Keratinocyte (primary cell): ENCODE measurements at regions not wholly inside any gene's neighbourhood (a gene's known extent, or its start where the extent isn't known, plus 50 kb on each side); places are given as distances from the start of the nearest gene placed in this dataset.

ENCODE experiments used
- DNase-seq: peaks from one replicate; pipeline ENCODE4 v3.0.0-alpha.2; 2011; ENCODE audit warnings: low read depth, missing footprints, low spot score
- FAIRE-seq: peaks from 2 replicates; lab custom pipeline; 2011; peaks lifted over from hg19 to GRCh38; lab: Jason Lieb, UNC
- H2AFZ ChIP-seq: 2 replicates; pipeline ENCODE4 v1.6.0; 2012; ENCODE audit warnings: low read length, control low read depth, inconsistent platforms; ENCODE audit not compliant: control insufficient read depth
- H3K27ac ChIP-seq: 2 replicates; pipeline ENCODE4 v1.5.1; 2011; ENCODE audit warnings: low read length; ENCODE audit not compliant: control insufficient read depth, insufficient read depth
- H3K27me3 ChIP-seq: 3 replicates; pipeline ENCODE4 v1.6.0; 2011; ENCODE audit warnings: low read length; ENCODE audit not compliant: control insufficient read depth, insufficient read depth; ENCODE audit errors: extremely low read depth
- H3K36me3 ChIP-seq, 2 experiments: 2 replicates in 1 of 2; 3 replicates in 1 of 2; pipeline ENCODE4 v1.5.1; 2011; ENCODE audit warnings: low read length in 2 of 2, mild to moderate bottlenecking in 1 of 2; ENCODE audit not compliant: control insufficient read depth in 2 of 2, insufficient read depth in 2 of 2; ENCODE audit errors: extremely low read depth in 1 of 2
- H3K4me1 ChIP-seq: 3 replicates; pipeline ENCODE4 v1.5.1; 2011; ENCODE audit warnings: low read length; ENCODE audit not compliant: control insufficient read depth, insufficient read depth; ENCODE audit errors: extremely low read depth
- H3K4me2 ChIP-seq: 3 replicates; pipeline ENCODE4 v1.6.0; 2011; ENCODE audit warnings: low read depth, low read length; ENCODE audit not compliant: control insufficient read depth, insufficient read depth; ENCODE audit errors: extremely low read depth
- H3K4me3 ChIP-seq, 3 experiments: fragments of 200-600 bp in 1 of 3; sonication (generic) in 1 of 3; 2 replicates in 2 of 3; 3 replicates in 1 of 3; pipeline ENCODE4 v1.5.1; 2011 to 2016; ENCODE audit warnings: low read length in 3 of 3, mild to moderate bottlenecking in 3 of 3, control low read depth in 2 of 3, inconsistent platforms in 1 of 3, low read depth in 1 of 3, mixed read lengths in 1 of 3, mixed run types in 1 of 3, moderate library complexity in 1 of 3; ENCODE audit not compliant: control insufficient read depth in 2 of 3, insufficient read depth in 2 of 3; ENCODE audit errors: extremely low read depth in 1 of 3
- H3K79me2 ChIP-seq: 2 replicates; pipeline ENCODE4 v1.6.0; 2012; ENCODE audit warnings: low read length; ENCODE audit not compliant: control insufficient read depth, insufficient read depth
- H3K9ac ChIP-seq: 3 replicates; pipeline ENCODE4 v1.6.0; 2011; ENCODE audit warnings: low read length; ENCODE audit not compliant: control insufficient read depth, insufficient read depth; ENCODE audit errors: extremely low read depth
- H3K9me1 ChIP-seq: 3 replicates; pipeline ENCODE4 v1.6.0; 2011; ENCODE audit warnings: low read length; ENCODE audit not compliant: control insufficient read depth, insufficient read depth; ENCODE audit errors: extremely low read depth
- H3K9me3 ChIP-seq: 2 replicates; pipeline ENCODE4 v1.5.1; 2012; ENCODE audit warnings: low read depth, low read length; ENCODE audit not compliant: control insufficient read depth
- H4K20me1 ChIP-seq: 3 replicates; pipeline ENCODE4 v1.6.0; 2011; ENCODE audit warnings: low read length; ENCODE audit not compliant: control insufficient read depth, insufficient read depth; ENCODE audit errors: extremely low read depth
- EZH2 ChIP-seq: IDR thresholded peaks from one replicate; pipeline ENCODE4 v1.6.1; 2012; ENCODE audit warnings: inconsistent platforms, mild to moderate bottlenecking, low read length, moderate library complexity
- dilution Hi-C: fragments of 300-500 bp; cut with MboI; formaldehyde crosslinking; loops from one replicate; pipeline ENCODE4 v1.7.0; 2020; ENCODE audit warnings: low sequenced_read_pairs; ENCODE audit not compliant: extremely low pct_ligation_motif_present
- TF ChIP-seq, protein P1 (sequence below), 3 experiments: IDR thresholded peaks in 1 of 3; conservative IDR thresholded peaks in 1 of 3; optimal IDR thresholded peaks in 1 of 3; 2 replicates in 2 of 3; 3 replicates in 1 of 3; pipeline versions ENCODE3 to v1.5.1; 2011; ENCODE audit warnings: low read length in 3 of 3, mild to moderate bottlenecking in 3 of 3, moderate library complexity in 2 of 3, control low read depth in 1 of 3, inconsistent platforms in 1 of 3; ENCODE audit not compliant: insufficient read depth in 2 of 3; ENCODE audit errors: extremely low read depth in 1 of 3

DNA sequence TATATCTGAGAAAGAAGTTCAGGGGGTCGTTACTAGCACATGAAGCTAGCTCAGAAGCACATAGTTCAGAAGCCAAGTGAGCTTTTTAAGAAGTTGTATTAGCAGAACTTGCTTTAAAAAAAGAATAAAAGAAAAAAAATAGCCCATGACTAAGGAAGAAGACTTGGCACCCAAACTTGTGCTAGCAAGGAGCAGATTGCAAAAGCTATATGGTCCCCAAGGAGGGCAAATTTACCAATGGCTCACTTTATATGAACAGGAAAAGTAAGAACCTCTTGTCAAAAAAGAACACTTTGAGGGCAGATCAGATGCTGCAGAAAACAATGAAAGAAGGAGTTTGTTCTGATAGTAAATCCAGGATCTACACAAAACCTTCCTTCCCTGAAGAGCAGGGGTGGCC, 486.5 kb upstream of the ACVR2A start:
- no peaks in the 10 kb centered on the region for H4K20me1 ChIP-seq
- no peak overlapping the region for H3K27ac ChIP-seq
- H3K4me2 ChIP-seq, result no peak overlapping the region
- H3K79me2 ChIP-seq, result no peaks in the 10 kb centered on the region
- TF ChIP-seq, protein P1, sequence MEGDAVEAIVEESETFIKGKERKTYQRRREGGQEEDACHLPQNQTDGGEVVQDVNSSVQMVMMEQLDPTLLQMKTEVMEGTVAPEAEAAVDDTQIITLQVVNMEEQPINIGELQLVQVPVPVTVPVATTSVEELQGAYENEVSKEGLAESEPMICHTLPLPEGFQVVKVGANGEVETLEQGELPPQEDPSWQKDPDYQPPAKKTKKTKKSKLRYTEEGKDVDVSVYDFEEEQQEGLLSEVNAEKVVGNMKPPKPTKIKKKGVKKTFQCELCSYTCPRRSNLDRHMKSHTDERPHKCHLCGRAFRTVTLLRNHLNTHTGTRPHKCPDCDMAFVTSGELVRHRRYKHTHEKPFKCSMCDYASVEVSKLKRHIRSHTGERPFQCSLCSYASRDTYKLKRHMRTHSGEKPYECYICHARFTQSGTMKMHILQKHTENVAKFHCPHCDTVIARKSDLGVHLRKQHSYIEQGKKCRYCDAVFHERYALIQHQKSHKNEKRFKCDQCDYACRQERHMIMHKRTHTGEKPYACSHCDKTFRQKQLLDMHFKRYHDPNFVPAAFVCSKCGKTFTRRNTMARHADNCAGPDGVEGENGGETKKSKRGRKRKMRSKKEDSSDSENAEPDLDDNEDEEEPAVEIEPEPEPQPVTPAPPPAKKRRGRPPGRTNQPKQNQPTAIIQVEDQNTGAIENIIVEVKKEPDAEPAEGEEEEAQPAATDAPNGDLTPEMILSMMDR (optimal IDR thresholded peaks at IDR 0.05 in 1 of 3, IDR thresholded peaks at IDR 0.05 in 1 of 3, conservative IDR thresholded peaks at IDR 0.05 in 1 of 3; ENCODE audit: extremely low read depth in 1 of 3, insufficient read depth in 2 of 3, low read length in 3 of 3), result no peak
- no peak for TF ChIP-seq EZH2
- no peaks in the 10 kb centered on the region for H3K9me1 ChIP-seq
- no peak overlapping the region for H2AFZ ChIP-seq
- DNase-seq (no peak), FAIRE-seq (no peak)
- H3K4me1 ChIP-seq, result no peaks in the 10 kb centered on the region
- dilution Hi-C loops, result no loop called here
- H3K4me3 ChIP-seq, result no peak overlapping the region
- no peaks in the 10 kb centered on the region for H3K36me3 ChIP-seq
- no peak overlapping the region for H3K9ac ChIP-seq
- no peaks in the 10 kb centered on the region for H3K9me3 ChIP-seq
- H3K27me3 ChIP-seq, result no peaks in the 10 kb centered on the region

DNA sequence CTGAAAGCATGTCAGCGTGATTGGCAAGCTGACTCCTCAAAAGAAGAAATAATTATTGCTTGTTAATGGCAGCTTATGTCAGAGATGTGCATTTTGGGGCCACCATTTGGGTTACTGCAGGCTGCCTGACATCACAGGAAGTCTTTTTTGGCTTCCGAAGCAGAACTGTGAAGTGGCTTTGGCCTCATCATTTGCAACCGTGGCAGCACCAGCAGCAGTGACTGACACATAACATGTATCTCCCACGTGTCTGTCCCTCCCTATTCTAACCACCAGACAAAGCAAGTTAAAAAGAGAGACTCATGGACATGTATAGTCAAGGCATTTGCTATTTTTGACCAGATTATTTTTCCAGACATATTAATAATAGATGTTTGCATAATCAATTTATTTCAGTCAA, 488.7 kb upstream of the ACVR2A start:
- H3K9me1 ChIP-seq, result no peaks in the 10 kb centered on the region
- H3K36me3 ChIP-seq, result no peaks in the 10 kb centered on the region
- no peak overlapping the region for H3K9ac ChIP-seq
- FAIRE-seq (no peak), DNase-seq (no peak)
- no peak overlapping the region for H3K27ac ChIP-seq
- H3K27me3 ChIP-seq, result no peaks in the 10 kb centered on the region
- no peak overlapping the region for H2AFZ ChIP-seq
- H3K79me2 ChIP-seq, result no peaks in the 10 kb centered on the region
- no peak overlapping the region for H3K4me3 ChIP-seq
- dilution Hi-C loops, result no loop called here
- TF ChIP-seq EZH2, result no peak
- TF ChIP-seq, protein P1 (optimal IDR thresholded peaks at IDR 0.05 in 1 of 3, IDR thresholded peaks at IDR 0.05 in 1 of 3, conservative IDR thresholded peaks at IDR 0.05 in 1 of 3; ENCODE audit: extremely low read depth in 1 of 3, insufficient read depth in 2 of 3, low read length in 3 of 3), result no peak
- H3K4me1 ChIP-seq, result no peaks in the 10 kb centered on the region
- H4K20me1 ChIP-seq, result no peaks in the 10 kb centered on the region
- no peaks in the 10 kb centered on the region for H3K9me3 ChIP-seq
- no peak overlapping the region for H3K4me2 ChIP-seq
